ENCODE measurements at regions not wholly inside any gene's neighbourhood (a gene's known extent, or its start where the extent isn't known, plus 50 kb on each side); places are given as distances from the start of the nearest gene placed in this dataset.

DNA sequence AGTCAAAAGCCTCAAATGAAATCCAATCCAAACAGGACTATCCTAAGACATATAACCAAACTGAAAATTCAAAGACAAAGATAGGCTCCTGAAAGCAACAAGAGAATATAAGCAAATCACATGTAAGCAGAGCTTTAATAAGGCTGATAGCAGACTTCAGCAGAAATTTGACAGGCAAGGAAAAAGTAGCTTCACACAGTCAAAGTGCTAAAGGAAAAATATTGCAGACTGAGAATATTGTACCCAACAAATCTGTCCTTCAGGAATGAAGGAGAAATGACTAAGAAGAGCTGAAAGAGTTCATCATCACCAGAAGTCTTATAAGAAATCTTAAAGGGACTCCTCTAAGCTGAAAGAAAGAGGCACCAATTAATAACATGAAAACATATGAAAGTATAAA, 150.0 kb downstream of the EVA1A start:
- Histone ChIP-seq H2AFZ (ENCODE audit: low read length) (no peak overlapping the region), H2AK5ac (ENCODE audit: low read depth, low read length) (no peak overlapping the region), H3K9ac (ENCODE audit: low read depth, low read length, poor library complexity) (no peak overlapping the region), H3K4me1 (ENCODE audit: control insufficient read depth in 2 of 2, insufficient read depth in 1 of 2, low read depth in 1 of 2, low read length in 2 of 2) (peaks cover 2 to 7% of the 10 kb centered on the region in 2 donors), H2BK15ac (ENCODE audit: low read length) (no peak overlapping the region), H4K8ac (ENCODE audit: low read depth, low read length) (no peak overlapping the region), H3K27me3 (ENCODE audit: control insufficient read depth in 3 of 3, insufficient read depth in 3 of 3, low read depth in 1 of 3, low read length in 3 of 3) (no peaks in the 10 kb centered on the region), H3K27ac (replicated peaks; ENCODE audit: low read length) (no peak overlapping the region), H3K4ac (ENCODE audit: low read length) (no peak overlapping the region), H2BK12ac (ENCODE audit: low read length) (no peak overlapping the region), H3K18ac (ENCODE audit: low read length) (no peak overlapping the region), H3K79me1 (ENCODE audit: low read depth, low read length) (no peaks in the 10 kb centered on the region), H4K91ac (ENCODE audit: low read depth, low read length, poor library complexity) (no peak overlapping the region), H3K4me3 (ENCODE audit: low read length in 2 of 2) (no peak overlapping the region), H3K36me3 (replicated peaks in 1 of 2; ENCODE audit: control insufficient read depth in 2 of 2, insufficient read depth in 2 of 2, low read length in 2 of 2) (no peaks in the 10 kb centered on the region), H3K9me3 (replicated peaks in 1 of 2; ENCODE audit: control insufficient read depth in 2 of 2, insufficient read depth in 1 of 2, low read depth in 1 of 2, low read length in 2 of 2) (no peaks in the 10 kb centered on the region), H2BK120ac (ENCODE audit: low read depth, low read length) (no peak overlapping the region), H2BK5ac (ENCODE audit: low read length) (no peak overlapping the region), H3K14ac (ENCODE audit: low read length) (no peak overlapping the region), H3K4me2 (ENCODE audit: insufficient read depth, low read length, poor library complexity, severe bottlenecking) (no peak overlapping the region), H3K23ac (ENCODE audit: low read depth, low read length, poor library complexity) (no peak overlapping the region)
- no peak for DNase-seq (ENCODE audit: low spot score)

DNA sequence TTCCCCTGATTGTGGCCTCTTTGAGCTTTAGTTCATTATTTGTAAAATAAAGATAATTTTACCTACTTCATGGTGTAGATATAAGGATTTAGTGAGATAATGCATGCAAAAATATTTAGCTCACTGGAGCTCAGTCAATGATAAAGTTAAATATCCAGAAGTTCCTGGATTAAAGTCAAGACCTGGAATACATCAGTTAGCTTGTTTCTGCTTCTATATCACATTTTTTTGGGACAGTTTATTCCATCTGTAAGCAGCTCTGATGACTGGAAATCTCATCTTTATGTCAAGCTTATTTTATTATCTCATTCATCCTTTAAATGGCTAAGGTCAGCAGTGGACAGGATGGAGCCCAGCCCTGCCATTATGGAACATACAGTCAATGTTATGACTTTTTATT, 152.0 kb downstream of the EVA1A start:
- H3K4ac ChIP-seq (ENCODE audit: low read length): no peak overlapping the region
- no peak overlapping the region for H2BK5ac ChIP-seq (ENCODE audit: low read length)
- H2BK12ac ChIP-seq (ENCODE audit: low read length): no peak overlapping the region
- no peak overlapping the region for H2AFZ ChIP-seq (ENCODE audit: low read length)
- H3K27me3 ChIP-seq (ENCODE audit: control insufficient read depth in 3 of 3, insufficient read depth in 3 of 3, low read depth in 1 of 3, low read length in 3 of 3): no peaks in the 10 kb centered on the region
- H3K23ac ChIP-seq (ENCODE audit: low read depth, low read length, poor library complexity): no peak overlapping the region
- no peak overlapping the region for H3K14ac ChIP-seq (ENCODE audit: low read length)
- H2AK5ac ChIP-seq (ENCODE audit: low read depth, low read length): no peak overlapping the region
- no peaks in the 10 kb centered on the region for H3K79me1 ChIP-seq (ENCODE audit: low read depth, low read length)
- no peak overlapping the region for H2BK15ac ChIP-seq (ENCODE audit: low read length)
- H4K91ac ChIP-seq (ENCODE audit: low read depth, low read length, poor library complexity): no peak overlapping the region
- peaks cover 2 to 15% of the 10 kb centered on the region in 2 donors for H3K4me1 ChIP-seq (ENCODE audit: control insufficient read depth in 2 of 2, insufficient read depth in 1 of 2, low read depth in 1 of 2, low read length in 2 of 2)
- H3K18ac ChIP-seq (ENCODE audit: low read length): no peak overlapping the region
- no peak for DNase-seq (ENCODE audit: low spot score)
- H3K4me2 ChIP-seq (ENCODE audit: insufficient read depth, low read length, poor library complexity, severe bottlenecking): no peak overlapping the region
- H3K27ac ChIP-seq (replicated peaks; ENCODE audit: low read length): no peak overlapping the region
- no peak overlapping the region for H4K8ac ChIP-seq (ENCODE audit: low read depth, low read length)
- no peak overlapping the region for H3K9ac ChIP-seq (ENCODE audit: low read depth, low read length, poor library complexity)
- no peaks in the 10 kb centered on the region for H3K36me3 ChIP-seq (replicated peaks in 1 of 2; ENCODE audit: control insufficient read depth in 2 of 2, insufficient read depth in 2 of 2, low read length in 2 of 2)
- H3K4me3 ChIP-seq (ENCODE audit: low read length in 2 of 2): no peak overlapping the region
- no peaks in the 10 kb centered on the region for H3K9me3 ChIP-seq (replicated peaks in 1 of 2; ENCODE audit: control insufficient read depth in 2 of 2, insufficient read depth in 1 of 2, low read depth in 1 of 2, low read length in 2 of 2)
- H2BK120ac ChIP-seq (ENCODE audit: low read depth, low read length): no peak overlapping the region

DNA sequence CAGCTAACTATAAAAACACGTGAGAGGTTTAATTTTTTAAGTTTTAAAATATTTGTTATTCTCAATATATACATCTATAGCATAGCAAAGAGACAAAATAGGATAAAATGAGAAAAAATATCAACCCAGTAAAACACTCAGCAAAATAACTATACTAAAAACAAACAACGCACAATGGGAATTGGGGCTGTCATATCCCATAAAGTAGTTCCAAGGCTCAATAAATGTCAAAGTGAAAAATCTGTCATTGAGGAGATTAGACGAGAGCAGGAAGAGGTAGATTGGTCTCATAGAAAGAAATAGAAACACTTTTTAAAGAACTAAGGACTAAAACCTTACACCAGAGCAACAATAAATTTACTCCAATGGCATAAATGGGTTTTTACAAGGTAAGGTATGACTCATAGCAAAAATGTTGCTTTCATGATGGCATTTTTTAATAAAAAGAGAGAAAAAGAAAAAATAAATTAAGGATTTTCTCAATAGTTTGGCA, 153.7 kb downstream of the EVA1A start:
- Histone ChIP-seq H2BK120ac (ENCODE audit: low read depth, low read length) (no peak overlapping the region), H3K4me2 (ENCODE audit: insufficient read depth, low read length, poor library complexity, severe bottlenecking) (no peak overlapping the region), H3K4me3 (ENCODE audit: low read length in 2 of 2) (no peak overlapping the region), H2AFZ (ENCODE audit: low read length) (no peak overlapping the region), H3K36me3 (replicated peaks in 1 of 2; ENCODE audit: control insufficient read depth in 2 of 2, insufficient read depth in 2 of 2, low read length in 2 of 2) (no peaks in the 10 kb centered on the region), H3K18ac (ENCODE audit: low read length) (no peak overlapping the region), H3K4ac (ENCODE audit: low read length) (no peak overlapping the region), H3K4me1 (ENCODE audit: control insufficient read depth in 2 of 2, insufficient read depth in 1 of 2, low read depth in 1 of 2, low read length in 2 of 2) (peaks cover 2 to 15% of the 10 kb centered on the region in 2 donors), H2AK5ac (ENCODE audit: low read depth, low read length) (no peak overlapping the region), H3K27ac (replicated peaks; ENCODE audit: low read length) (no peak overlapping the region), H3K9me3 (replicated peaks in 1 of 2; ENCODE audit: control insufficient read depth in 2 of 2, insufficient read depth in 1 of 2, low read depth in 1 of 2, low read length in 2 of 2) (no peaks in the 10 kb centered on the region), H3K14ac (ENCODE audit: low read length) (no peak overlapping the region), H3K9ac (ENCODE audit: low read depth, low read length, poor library complexity) (no peak overlapping the region), H3K27me3 (ENCODE audit: control insufficient read depth in 3 of 3, insufficient read depth in 3 of 3, low read depth in 1 of 3, low read length in 3 of 3) (no peaks in the 10 kb centered on the region), H2BK12ac (ENCODE audit: low read length) (no peak overlapping the region), H2BK15ac (ENCODE audit: low read length) (no peak overlapping the region), H3K79me1 (ENCODE audit: low read depth, low read length) (no peaks in the 10 kb centered on the region), H4K8ac (ENCODE audit: low read depth, low read length) (no peak overlapping the region), H3K23ac (ENCODE audit: low read depth, low read length, poor library complexity) (no peak overlapping the region), H2BK5ac (ENCODE audit: low read length) (no peak overlapping the region), H4K91ac (ENCODE audit: low read depth, low read length, poor library complexity) (no peak overlapping the region)
- WGBS, 2 donors (ENCODE audit: extremely low coverage in 2 of 2, insufficient read length in 2 of 2, insufficient replicate concordance in 1 of 2): no CpG with 5 or more reads among the region's 3 CpGs
- no peak for DNase-seq (ENCODE audit: low spot score)

DNA sequence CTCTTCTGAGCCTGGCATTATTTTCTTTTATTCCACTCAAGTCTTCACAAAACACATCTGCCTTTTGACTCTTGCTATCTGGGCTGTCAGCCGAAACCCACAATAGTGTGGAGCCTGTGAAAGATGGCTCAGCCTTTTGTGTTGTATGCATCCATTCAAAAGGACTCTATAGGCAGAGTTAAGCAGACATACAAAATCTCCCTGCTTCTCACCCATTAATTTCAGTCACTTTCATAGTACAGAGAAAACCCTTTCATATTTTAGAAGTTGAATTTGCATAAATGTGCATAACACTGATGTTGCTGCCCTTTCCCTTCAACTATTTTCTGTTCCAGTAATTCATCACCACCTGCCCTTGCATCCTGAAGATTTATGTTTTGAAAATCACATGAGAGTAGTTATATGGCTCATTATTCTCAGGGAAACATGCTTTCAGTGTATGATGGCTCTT, 154.6 kb downstream of the EVA1A start:
- no peaks in the 10 kb centered on the region for H3K79me1 ChIP-seq (ENCODE audit: low read depth, low read length)
- DNase-seq (ENCODE audit: low spot score): peak; percentile 11
- H2BK15ac ChIP-seq (ENCODE audit: low read length): no peak overlapping the region
- H3K9ac ChIP-seq (ENCODE audit: low read depth, low read length, poor library complexity): no peak overlapping the region
- no peak overlapping the region for H3K27ac ChIP-seq (replicated peaks; ENCODE audit: low read length)
- no peak overlapping the region for H2BK12ac ChIP-seq (ENCODE audit: low read length)
- H2AFZ ChIP-seq (ENCODE audit: low read length): no peak overlapping the region
- H2BK5ac ChIP-seq (ENCODE audit: low read length): no peak overlapping the region
- no peaks in the 10 kb centered on the region for H3K36me3 ChIP-seq (replicated peaks in 1 of 2; ENCODE audit: control insufficient read depth in 2 of 2, insufficient read depth in 2 of 2, low read length in 2 of 2)
- H2AK5ac ChIP-seq (ENCODE audit: low read depth, low read length): no peak overlapping the region
- H2BK120ac ChIP-seq (ENCODE audit: low read depth, low read length): no peak overlapping the region
- H3K14ac ChIP-seq (ENCODE audit: low read length): no peak overlapping the region
- no peak overlapping the region for H3K4ac ChIP-seq (ENCODE audit: low read length)
- H4K91ac ChIP-seq (ENCODE audit: low read depth, low read length, poor library complexity): no peak overlapping the region
- H3K4me3 ChIP-seq (ENCODE audit: low read length in 2 of 2): no peak overlapping the region
- no peak overlapping the region for H3K4me2 ChIP-seq (ENCODE audit: insufficient read depth, low read length, poor library complexity, severe bottlenecking)
- no peak overlapping the region for H3K23ac ChIP-seq (ENCODE audit: low read depth, low read length, poor library complexity)
- H3K9me3 ChIP-seq (replicated peaks in 1 of 2; ENCODE audit: control insufficient read depth in 2 of 2, insufficient read depth in 1 of 2, low read depth in 1 of 2, low read length in 2 of 2): no peaks in the 10 kb centered on the region
- no peaks in the 10 kb centered on the region for H3K27me3 ChIP-seq (ENCODE audit: control insufficient read depth in 3 of 3, insufficient read depth in 3 of 3, low read depth in 1 of 3, low read length in 3 of 3)
- peaks cover 2 to 15% of the 10 kb centered on the region in 2 donors for H3K4me1 ChIP-seq (ENCODE audit: control insufficient read depth in 2 of 2, insufficient read depth in 1 of 2, low read depth in 1 of 2, low read length in 2 of 2)
- no CpG with 5 or more reads among the region's 1 CpG for WGBS, 2 donors (ENCODE audit: extremely low coverage in 2 of 2, insufficient read length in 2 of 2, insufficient replicate concordance in 1 of 2)
- no peak overlapping the region for H4K8ac ChIP-seq (ENCODE audit: low read depth, low read length)
- H3K18ac ChIP-seq (ENCODE audit: low read length): no peak overlapping the region
